ENCODE measurements at regions not wholly inside any gene's neighbourhood (a gene's known extent, or its start where the extent isn't known, plus 50 kb on each side); places are given as distances from the start of the nearest gene placed in this dataset.

DNA sequence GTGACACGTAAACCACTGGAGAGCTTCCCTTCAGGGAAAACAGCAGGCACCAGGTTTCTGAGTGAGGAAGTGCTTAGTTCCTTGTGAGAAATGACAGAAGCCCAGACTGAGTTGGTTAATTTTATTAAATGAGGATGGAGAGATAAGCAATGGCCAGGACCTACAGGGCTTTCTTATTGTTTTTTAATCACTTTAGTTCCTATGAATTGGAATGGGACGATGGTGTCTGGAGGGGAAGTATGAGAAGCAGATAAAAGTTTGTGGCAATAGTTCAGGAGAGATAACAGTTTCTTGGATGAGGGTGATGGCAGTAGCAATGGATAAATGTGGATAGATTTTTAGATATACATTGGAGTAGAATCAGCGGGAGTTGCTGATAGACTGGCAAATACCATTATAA lies 86.5 kb upstream of the PTPRR start:
- no peak overlapping the region for H3K4me3 ChIP-seq (ENCODE audit: low read length)
- DNase-seq (ENCODE audit: low read depth): no peak
- TF ChIP-seq, protein P1, sequence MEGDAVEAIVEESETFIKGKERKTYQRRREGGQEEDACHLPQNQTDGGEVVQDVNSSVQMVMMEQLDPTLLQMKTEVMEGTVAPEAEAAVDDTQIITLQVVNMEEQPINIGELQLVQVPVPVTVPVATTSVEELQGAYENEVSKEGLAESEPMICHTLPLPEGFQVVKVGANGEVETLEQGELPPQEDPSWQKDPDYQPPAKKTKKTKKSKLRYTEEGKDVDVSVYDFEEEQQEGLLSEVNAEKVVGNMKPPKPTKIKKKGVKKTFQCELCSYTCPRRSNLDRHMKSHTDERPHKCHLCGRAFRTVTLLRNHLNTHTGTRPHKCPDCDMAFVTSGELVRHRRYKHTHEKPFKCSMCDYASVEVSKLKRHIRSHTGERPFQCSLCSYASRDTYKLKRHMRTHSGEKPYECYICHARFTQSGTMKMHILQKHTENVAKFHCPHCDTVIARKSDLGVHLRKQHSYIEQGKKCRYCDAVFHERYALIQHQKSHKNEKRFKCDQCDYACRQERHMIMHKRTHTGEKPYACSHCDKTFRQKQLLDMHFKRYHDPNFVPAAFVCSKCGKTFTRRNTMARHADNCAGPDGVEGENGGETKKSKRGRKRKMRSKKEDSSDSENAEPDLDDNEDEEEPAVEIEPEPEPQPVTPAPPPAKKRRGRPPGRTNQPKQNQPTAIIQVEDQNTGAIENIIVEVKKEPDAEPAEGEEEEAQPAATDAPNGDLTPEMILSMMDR (conservative IDR thresholded peaks at IDR 0.05; ENCODE audit: low read depth, low read length): no peak

DNA sequence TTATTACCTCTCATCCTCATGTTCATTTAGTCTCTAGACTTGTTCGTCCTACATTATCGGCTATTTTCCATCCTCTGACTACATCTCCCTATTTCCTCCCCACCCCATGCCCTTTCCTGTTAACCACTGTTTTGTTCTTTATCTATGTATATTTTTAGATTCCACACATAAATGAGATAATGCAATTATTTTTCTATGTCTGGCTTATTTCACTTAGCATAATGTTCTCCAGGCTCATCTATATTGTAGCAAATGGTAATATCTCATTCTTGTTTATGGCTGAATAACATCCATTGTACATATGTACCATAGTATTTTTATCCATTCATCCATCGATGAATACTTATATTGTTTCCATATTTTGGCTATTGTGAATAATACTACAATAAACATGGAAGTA lies 84.6 kb upstream of the PTPRR start:
- DNase-seq (ENCODE audit: low read depth): no peak
- TF ChIP-seq, protein P1 (conservative IDR thresholded peaks at IDR 0.05; ENCODE audit: low read depth, low read length): no peak
- no peak overlapping the region for H3K4me3 ChIP-seq (ENCODE audit: low read length)

DNA sequence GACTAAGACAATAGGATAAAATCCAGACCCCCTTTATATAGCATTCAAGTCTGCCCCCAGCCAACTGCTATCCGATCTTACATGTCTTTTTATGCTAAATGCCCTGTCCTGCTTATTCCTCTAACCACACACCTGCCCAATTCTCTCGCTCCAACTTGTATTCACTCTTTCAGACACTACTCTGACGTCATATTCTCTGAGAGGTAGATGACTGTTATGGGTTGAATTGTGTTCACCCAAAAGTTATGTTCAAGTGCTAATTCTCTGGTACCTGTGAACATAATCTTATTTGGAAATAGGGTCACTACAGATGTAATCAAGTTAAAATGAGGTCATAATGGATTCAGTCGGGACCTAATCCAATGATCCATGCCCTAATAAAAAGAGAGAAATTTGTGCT lies 84.0 kb upstream of the PTPRR start:
- no peak for DNase-seq (ENCODE audit: low read depth)
- TF ChIP-seq, protein P1 (conservative IDR thresholded peaks at IDR 0.05; ENCODE audit: low read depth, low read length): no peak
- no peak overlapping the region for H3K4me3 ChIP-seq (ENCODE audit: low read length)

DNA sequence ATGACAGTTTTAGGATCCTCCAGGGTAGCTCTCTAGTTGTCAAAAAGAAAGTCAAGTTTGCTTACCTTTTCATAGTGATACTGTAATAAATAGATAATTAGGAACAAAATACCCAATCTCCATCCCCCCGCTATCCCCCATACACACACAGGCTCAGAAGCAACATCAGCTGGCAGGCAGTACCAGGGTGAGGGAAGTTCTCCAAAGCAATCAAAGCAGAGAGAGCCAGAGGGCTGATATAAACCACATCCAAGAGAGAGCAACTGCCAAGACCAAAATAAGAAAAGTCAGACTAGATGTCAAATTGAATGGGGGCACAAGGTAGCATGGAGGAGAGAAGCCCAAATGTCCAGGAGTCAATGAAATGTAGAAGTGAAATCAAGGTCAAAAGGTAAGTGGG lies 80.2 kb upstream of the PTPRR start:
- TF ChIP-seq, protein P1 (conservative IDR thresholded peaks at IDR 0.05; ENCODE audit: low read depth, low read length): no peak
- no peak overlapping the region for H3K4me3 ChIP-seq (ENCODE audit: low read length)
- DNase-seq (ENCODE audit: low read depth): no peak

DNA sequence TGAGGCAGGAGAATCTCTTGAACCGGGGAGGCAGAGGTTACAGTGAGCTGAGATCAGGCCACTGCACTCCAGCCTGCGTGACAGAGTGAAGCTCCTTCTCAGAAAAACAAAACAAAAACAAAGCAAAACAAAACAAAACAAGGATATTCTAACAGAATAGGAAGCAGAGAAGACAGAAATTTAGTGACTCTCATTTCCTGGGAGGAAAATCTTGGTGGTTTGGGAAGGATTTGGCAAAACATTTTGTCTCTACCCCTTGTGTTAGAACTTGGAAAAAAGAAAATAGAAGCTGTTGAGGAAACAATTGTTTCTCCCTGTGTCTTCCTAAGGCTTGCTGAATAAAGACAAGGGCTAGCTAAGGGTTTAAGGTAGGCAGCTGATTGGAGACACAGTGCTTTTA lies 79.7 kb upstream of the PTPRR start:
- TF ChIP-seq, protein P1 (conservative IDR thresholded peaks at IDR 0.05; ENCODE audit: low read depth, low read length): no peak
- no peak overlapping the region for H3K4me3 ChIP-seq (ENCODE audit: low read length)
- no peak for DNase-seq (ENCODE audit: low read depth)

DNA sequence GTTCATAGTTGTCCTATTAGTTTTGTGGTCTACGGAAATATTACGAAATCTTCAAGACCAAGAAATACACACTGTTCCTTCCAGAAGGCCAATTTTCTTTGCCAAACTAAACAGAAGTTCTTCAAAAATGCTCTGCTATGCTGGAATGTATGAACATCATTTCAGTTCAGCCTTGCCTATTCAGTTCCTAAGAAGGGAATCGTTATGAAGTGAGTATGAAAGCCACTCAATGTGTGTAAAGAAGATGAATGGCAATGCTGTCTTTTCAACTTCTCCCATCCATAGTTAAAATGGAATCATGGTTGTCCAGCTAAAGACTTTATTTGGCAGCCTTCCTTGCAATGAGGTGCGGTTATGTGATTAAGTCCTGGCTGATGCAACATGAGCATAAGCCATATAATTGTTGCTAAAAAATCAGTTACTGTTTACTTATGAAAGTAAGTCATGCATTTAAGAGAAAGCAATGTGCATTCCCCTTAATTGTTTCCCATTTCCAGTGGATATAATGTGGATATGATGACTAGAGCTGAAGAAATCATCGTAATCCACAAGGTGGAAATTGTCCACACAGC lies 73.8 kb upstream of the PTPRR start:
- TF ChIP-seq, protein P1 (conservative IDR thresholded peaks at IDR 0.05; ENCODE audit: low read depth, low read length): no peak
- peak; percentile 71 for DNase-seq (ENCODE audit: low read depth)
- H3K4me3 ChIP-seq (ENCODE audit: low read length): no peak overlapping the region

DNA sequence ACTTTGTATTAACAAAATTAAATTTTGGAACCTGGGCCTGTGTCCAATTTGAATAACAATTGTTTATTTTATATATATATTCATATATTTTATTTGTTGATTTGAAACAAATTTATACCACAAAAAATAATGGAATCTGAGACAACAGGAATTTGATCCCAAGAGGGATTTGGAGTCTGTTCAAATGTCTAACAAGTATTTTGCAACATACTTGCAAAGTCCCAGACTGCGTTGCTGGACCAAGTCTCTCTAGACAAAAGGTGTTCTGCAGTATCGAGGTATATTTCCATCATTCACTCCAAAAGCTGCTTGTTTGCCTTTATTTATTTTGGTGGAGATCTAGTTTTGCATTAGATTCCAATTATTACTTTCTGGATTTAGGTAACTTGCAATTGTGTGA lies 68.7 kb upstream of the PTPRR start:
- no peak for DNase-seq (ENCODE audit: low read depth)
- TF ChIP-seq, protein P1 (conservative IDR thresholded peaks at IDR 0.05; ENCODE audit: low read depth, low read length): no peak
- H3K4me3 ChIP-seq (ENCODE audit: low read length): no peak overlapping the region
